ENCODE measurements at regions not wholly inside any gene's neighbourhood (a gene's known extent, or its start where the extent isn't known, plus 50 kb on each side); places are given as distances from the start of the nearest gene placed in this dataset.
"Not testable (repeated sequence)": the region's sequence is repeated elsewhere in the genome, so short reads cannot be mapped to it uniquely, and the experiment has no call there.

DNA sequence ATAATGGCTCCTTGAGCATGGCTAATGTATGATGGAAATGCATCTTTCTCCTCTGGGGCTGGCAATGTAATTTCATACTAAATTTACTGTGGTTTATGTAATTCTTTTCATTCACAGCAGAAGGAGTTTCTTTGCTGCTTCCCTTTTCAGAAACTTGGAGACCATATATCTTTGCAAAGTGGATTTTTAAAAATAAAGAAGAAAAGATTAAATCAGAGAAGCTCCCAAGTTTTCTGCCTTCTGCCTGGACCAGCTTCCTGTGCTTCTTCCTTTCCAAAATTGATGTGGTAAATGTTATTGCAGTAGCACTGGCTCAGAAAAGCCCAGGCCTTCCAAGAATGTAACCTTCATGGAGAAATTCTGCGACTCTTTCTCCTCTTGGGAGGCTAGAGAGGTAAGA lies 300.1 kb upstream of the NCAM1 start:
- Mint-ChIP-seq H3K4me3 (no peak overlapping the region), H3K27ac (no peak overlapping the region), H3K9me3 (no peaks in the 10 kb centered on the region), H3K4me1 (ENCODE audit: low read depth) (no peaks in the 10 kb centered on the region), H3K27me3 (ENCODE audit: low read depth) (peaks cover 5% of the 10 kb centered on the region), H3K36me3 (ENCODE audit: low read depth) (no peaks in the 10 kb centered on the region)
- no peak for DNase-seq (ENCODE audit: low spot score)

DNA sequence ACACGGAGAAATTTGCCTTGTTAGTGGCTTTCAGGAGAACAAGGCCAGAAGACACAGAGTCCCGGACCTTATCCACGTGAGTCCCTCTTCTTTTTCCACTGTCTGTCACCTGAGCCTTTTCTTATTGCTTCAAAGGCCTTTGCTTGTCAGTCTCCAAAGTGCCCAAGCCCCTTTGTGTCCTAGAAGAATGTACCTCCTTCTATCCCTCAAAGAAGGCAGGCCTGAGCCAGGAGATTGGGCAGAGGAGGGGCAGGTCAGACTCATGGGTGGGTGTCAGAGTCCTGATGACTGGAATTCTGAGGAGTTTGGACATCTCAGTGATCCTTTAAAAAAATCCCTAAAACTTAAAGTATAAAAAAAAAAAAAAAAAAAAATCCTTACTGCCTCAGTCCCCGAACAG lies 299.6 kb upstream of the NCAM1 start:
- Mint-ChIP-seq H3K4me3 (no peak overlapping the region), H3K27ac (no peak overlapping the region), H3K9me3 (no peaks in the 10 kb centered on the region), H3K27me3 (ENCODE audit: low read depth) (peaks cover 3% of the 10 kb centered on the region), H3K4me1 (ENCODE audit: low read depth) (no peaks in the 10 kb centered on the region), H3K36me3 (ENCODE audit: low read depth) (no peaks in the 10 kb centered on the region)
- no peak for DNase-seq (ENCODE audit: low spot score)

DNA sequence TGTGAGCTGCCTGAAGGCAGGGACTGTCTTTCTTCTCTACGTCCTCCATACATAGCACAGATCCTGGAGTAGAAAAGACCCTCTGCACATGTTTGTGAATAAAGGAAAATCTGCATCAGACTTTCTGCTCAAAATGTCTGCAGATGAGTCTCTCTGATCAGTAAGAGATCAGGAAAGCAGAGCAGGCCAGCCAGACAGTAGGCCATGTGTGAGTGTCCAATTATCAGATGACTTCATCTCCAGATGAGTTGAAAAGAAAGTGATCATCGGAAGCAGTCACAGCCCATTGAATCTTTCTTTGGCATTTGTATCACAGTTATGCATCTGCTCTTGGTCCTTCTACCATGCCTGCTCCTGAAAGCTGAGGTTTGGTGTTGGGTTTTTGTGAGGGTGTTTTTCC lies 298.7 kb upstream of the NCAM1 start:
- Mint-ChIP-seq H3K27ac (no peak overlapping the region), H3K36me3 (ENCODE audit: low read depth) (no peaks in the 10 kb centered on the region), H3K4me1 (ENCODE audit: low read depth) (no peaks in the 10 kb centered on the region), H3K4me3 (no peak overlapping the region), H3K27me3 (ENCODE audit: low read depth) (peaks cover 3% of the 10 kb centered on the region), H3K9me3 (no peaks in the 10 kb centered on the region)
- DNase-seq (ENCODE audit: low spot score), result no peak

DNA sequence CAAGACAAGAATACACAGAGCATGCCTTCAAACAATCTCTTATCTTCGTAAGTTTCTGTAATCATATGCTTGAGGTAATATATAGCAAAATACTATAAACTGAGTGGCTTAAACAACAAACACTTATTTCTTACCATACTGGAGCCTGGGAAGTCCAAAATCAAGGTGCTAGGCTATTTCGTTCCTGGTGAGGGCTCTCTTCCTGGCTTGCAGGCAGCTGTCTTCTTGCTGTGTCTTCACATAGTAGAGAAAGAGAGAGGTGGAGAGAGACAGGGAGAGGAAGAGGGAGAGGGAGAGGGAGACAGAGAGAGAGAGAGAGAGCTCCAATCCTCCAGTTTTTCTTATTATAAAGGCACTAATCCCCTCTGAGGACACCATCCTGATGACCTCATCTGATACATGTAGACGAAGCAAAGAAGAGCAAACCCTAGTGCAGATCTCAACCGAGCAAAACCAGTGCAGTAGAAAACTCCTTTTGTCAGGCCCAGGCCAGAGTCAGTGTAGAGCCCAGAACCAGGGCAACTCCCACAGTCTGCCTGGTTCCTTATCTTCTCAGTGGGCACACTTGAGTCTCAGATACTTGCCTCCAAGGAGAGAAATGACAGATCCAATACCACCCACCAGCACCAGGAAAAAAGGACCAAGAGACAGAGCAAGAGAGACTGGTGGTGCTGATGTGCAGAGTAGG lies 297.1 kb upstream of the NCAM1 start:
- Mint-ChIP-seq H3K36me3 (ENCODE audit: low read depth) (no peaks in the 10 kb centered on the region), H3K9me3 (no peaks in the 10 kb centered on the region), H3K27me3 (ENCODE audit: low read depth) (peaks cover 3% of the 10 kb centered on the region), H3K4me3 (no peak overlapping the region), H3K27ac (no peak overlapping the region), H3K4me1 (ENCODE audit: low read depth) (no peaks in the 10 kb centered on the region)
- no peak for DNase-seq (ENCODE audit: low spot score)

DNA sequence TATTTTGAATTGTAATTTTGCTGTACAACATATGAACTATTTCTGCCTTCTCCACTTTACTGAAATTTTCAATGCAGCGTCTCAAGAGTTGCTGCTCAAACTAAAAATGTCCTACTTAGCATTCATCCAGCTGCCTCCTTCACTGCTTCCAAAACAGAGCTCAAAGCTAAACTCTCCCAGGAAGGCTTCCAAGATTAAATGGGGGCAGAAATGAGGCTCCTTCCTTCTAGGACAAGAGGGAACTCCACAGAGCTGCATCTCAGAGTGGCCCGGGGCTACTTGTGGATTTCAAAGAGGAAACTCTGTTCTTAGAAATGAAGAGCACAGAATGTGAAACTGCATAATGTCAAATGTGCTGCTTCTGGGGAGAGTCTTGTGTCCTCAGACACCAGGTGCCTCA lies 295.9 kb upstream of the NCAM1 start:
- H3K27me3 Mint-ChIP-seq (ENCODE audit: low read depth), result peaks cover 3% of the 10 kb centered on the region
- no peaks in the 10 kb centered on the region for H3K9me3 Mint-ChIP-seq
- no peak overlapping the region for H3K27ac Mint-ChIP-seq
- no peaks in the 10 kb centered on the region for H3K4me1 Mint-ChIP-seq (ENCODE audit: low read depth)
- H3K36me3 Mint-ChIP-seq (ENCODE audit: low read depth), result no peaks in the 10 kb centered on the region
- no peak overlapping the region for H3K4me3 Mint-ChIP-seq
- DNase-seq (ENCODE audit: low spot score), result no peak

DNA sequence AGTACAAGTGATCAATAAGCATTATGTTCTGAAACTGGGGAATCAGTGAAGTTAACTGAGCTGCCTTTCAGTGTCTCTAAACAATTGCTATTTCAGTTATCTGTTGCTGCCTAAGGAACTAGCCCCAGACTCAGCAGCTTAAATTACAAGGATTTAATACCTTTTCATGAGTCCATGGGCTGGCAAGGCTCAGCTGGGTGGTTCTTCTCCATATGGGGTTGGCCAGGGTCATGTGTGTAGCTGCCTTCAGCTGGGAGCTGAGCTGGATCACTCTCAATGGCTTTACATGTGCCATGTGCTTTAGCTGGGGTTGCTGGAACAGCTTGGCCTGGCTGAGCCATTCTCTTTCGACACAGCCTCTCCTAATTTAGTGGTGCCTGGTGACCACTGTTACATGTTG lies 295.0 kb upstream of the NCAM1 start:
- H3K27ac Mint-ChIP-seq, result no peak overlapping the region
- no peaks in the 10 kb centered on the region for H3K36me3 Mint-ChIP-seq (ENCODE audit: low read depth)
- H3K9me3 Mint-ChIP-seq, result no peaks in the 10 kb centered on the region
- DNase-seq (ENCODE audit: low spot score), result no peak
- H3K4me3 Mint-ChIP-seq, result no peak overlapping the region
- no peaks in the 10 kb centered on the region for H3K4me1 Mint-ChIP-seq (ENCODE audit: low read depth)
- H3K27me3 Mint-ChIP-seq (ENCODE audit: low read depth), result peaks cover 3% of the 10 kb centered on the region

DNA sequence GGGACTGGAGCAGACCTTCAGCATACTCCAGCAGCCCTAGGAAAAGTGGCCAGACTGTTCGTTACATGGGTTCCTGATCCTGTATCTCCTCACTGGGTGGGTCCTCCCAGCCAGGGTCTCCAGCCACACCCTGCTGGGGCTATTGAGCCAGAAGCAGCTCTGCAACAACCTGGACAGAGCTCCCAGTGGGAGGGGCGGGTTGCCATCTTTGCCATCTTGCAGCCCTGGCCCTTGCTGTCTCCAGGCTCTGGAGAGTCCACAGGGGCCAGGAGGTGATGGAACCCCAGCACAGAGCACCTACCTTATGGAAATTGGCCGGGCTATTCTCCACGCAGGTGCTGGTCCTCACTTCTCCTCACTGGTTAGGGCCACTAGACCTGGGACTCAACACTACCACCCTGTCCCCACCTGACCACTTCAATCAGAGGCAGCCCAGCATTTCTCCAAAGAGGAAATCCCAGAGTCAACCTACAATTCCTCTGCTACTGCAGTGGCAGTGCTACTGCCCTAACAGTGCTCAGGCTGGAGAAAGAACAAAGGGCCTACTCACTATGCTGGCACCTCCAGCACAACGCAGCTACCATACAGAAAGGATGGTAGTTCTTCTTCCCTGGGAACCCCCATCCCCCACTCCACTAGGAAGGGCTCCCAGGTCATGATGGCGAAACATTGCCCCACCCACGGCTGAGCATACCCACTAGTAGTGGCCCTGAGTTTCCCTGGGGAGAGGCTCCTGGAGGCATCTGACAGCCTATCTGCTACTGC lies 290.2 kb upstream of the NCAM1 start:
- H3K27ac Mint-ChIP-seq, result no peak overlapping the region
- H3K27me3 Mint-ChIP-seq (ENCODE audit: low read depth), result peaks cover 7% of the 10 kb centered on the region
- H3K9me3 Mint-ChIP-seq, result no peaks in the 10 kb centered on the region
- H3K4me1 Mint-ChIP-seq (ENCODE audit: low read depth), result no peaks in the 10 kb centered on the region
- no peak for DNase-seq (ENCODE audit: low spot score)
- H3K36me3 Mint-ChIP-seq (ENCODE audit: low read depth), result no peaks in the 10 kb centered on the region
- no peak overlapping the region for H3K4me3 Mint-ChIP-seq

DNA sequence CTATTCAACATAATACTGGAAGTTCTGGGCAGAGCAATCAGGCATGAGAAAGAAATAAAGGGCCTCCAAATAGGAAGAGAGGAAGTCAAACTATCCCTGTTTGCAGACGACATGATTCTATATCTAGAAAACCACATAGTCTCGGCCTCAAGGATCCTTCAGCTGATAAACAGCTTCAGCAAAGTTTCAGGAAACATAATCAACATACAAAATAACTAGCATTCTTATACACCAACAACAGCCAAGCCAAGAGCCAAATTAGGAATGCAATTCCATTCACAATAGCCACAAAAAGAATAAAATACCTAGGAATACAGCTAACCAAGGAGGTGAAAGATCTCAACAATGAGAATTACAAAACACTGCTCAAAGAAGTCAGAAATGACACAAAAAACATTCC lies 287.8 kb upstream of the NCAM1 start:
- not testable (repeated sequence) for H3K36me3 Mint-ChIP-seq (ENCODE audit: low read depth); H3K27ac Mint-ChIP-seq; H3K4me1 Mint-ChIP-seq (ENCODE audit: low read depth); H3K4me3 Mint-ChIP-seq; H3K9me3 Mint-ChIP-seq; DNase-seq (ENCODE audit: low spot score); H3K27me3 Mint-ChIP-seq (ENCODE audit: low read depth)

DNA sequence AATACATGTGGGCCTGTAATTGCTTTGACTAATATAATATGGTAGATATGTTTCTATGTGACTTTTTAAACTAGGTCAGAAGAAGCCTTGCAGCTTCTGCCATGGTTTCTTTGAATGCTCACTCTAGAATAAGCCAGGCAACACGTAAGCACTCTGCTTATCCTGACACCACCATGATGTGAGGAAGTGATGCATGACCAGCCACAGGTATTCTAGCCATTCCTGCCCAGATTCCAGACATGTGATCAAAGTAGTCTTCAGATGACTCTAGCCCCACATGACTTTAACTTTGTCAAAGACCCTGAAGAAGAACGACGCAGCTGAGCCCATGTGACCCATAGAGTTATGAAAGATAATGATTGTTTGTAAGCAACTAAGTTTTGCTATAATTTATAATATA lies 276.1 kb upstream of the NCAM1 start:
- Mint-ChIP-seq H3K9me3 (no peaks in the 10 kb centered on the region), H3K4me1 (ENCODE audit: low read depth) (no peaks in the 10 kb centered on the region), H3K27ac (no peak overlapping the region), H3K27me3 (ENCODE audit: low read depth) (no peaks in the 10 kb centered on the region), H3K36me3 (ENCODE audit: low read depth) (no peaks in the 10 kb centered on the region), H3K4me3 (no peak overlapping the region)
- DNase-seq (ENCODE audit: low spot score), result no peak

DNA sequence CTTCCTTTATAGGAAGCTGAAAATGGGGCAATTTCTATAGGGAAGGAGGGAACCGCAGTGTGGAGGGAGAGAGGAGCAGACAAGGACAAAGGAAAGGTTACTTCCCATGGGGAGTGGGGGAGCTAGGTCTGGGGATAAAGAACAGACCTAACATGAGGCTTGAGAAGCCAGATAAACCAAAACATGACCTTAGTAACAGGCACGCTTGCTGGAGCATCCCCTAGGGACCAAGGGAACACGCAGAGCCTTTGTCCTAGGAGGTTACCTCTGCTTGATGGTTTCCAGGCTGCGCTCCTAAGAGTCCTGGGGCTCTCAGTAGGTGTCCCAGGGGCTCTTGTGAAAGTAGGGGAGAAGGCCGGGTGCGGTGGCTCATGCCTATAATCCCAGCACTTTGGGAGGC lies 271.4 kb upstream of the NCAM1 start:
- Mint-ChIP-seq H3K27ac (no peak overlapping the region), H3K9me3 (no peaks in the 10 kb centered on the region)

DNA sequence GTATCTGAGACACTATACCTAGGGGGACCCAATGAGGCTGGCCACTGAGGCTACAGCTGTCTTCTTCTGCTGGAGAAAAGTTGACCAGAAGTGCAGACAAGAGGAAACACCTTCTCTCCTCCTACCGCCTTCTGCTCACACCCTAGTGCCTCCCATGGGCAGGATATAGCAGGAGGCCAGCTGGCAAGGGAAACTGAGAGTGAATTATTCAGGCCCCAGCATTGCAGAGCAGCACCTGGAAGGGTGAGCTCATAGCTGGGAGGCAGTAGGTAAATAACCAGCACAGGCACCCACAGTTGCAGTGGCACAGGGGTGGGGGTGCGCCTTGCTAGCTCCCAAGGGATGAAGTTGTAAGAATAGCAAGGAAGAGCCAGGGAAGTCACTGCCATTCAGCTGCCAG lies 267.4 kb upstream of the NCAM1 start:
- no peak for DNase-seq (ENCODE audit: low spot score)
- Mint-ChIP-seq H3K27ac (no peak overlapping the region), H3K9me3 (no peaks in the 10 kb centered on the region), H3K27me3 (ENCODE audit: low read depth) (no peaks in the 10 kb centered on the region), H3K36me3 (ENCODE audit: low read depth) (no peaks in the 10 kb centered on the region), H3K4me3 (no peak overlapping the region), H3K4me1 (ENCODE audit: low read depth) (no peaks in the 10 kb centered on the region)

More for the DNA sequence above, 271.4 kb upstream of the NCAM1 start:
- H3K4me3 Mint-ChIP-seq, result no peak overlapping the region
- H3K36me3 Mint-ChIP-seq (ENCODE audit: low read depth), result no peaks in the 10 kb centered on the region
- no peaks in the 10 kb centered on the region for H3K4me1 Mint-ChIP-seq (ENCODE audit: low read depth)
- no peak for DNase-seq (ENCODE audit: low spot score)
- H3K27me3 Mint-ChIP-seq (ENCODE audit: low read depth), result no peaks in the 10 kb centered on the region

DNA sequence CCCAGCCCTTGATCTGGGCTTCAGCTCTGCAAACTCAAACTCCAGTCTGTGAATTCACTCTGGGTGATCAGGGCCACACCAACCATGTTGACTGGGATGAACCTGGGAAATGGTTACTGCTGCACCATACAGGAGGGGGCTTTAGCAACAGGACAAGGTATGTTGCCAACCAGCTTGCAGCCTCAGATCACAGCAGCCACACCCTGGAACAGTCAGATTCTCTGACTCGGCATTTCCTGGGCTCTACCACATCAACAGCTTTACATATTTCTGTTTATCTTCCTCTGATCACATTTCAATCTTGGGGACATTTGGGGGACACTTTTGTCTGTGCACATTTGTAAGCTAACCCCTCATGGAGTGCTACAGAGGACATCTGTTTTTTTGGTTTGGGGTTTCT lies 267.0 kb upstream of the NCAM1 start:
- H3K4me1 Mint-ChIP-seq (ENCODE audit: low read depth), result no peaks in the 10 kb centered on the region
- DNase-seq (ENCODE audit: low spot score), result no peak
- H3K27me3 Mint-ChIP-seq (ENCODE audit: low read depth), result no peaks in the 10 kb centered on the region
- no peaks in the 10 kb centered on the region for H3K36me3 Mint-ChIP-seq (ENCODE audit: low read depth)
- no peak overlapping the region for H3K4me3 Mint-ChIP-seq
- no peaks in the 10 kb centered on the region for H3K9me3 Mint-ChIP-seq
- no peak overlapping the region for H3K27ac Mint-ChIP-seq

DNA sequence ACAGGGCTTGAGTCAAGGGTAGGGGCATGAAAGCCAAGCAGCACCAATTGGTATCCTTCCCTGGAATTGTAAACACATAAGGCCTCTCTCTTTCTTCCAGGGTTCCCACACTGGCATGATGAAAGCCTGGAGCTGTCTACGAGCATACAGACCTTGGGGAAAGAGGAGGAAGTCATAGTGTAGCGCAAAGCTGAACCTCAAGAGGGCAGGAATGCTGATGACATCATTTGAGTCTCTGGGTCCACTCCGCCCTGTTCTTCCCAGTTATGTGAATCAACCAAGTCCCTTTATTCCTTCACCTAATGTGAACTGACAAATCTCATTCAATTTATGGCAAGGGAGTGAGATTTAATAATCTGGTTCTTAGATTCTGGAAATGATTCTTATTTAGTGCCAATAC lies 266.4 kb upstream of the NCAM1 start:
- Mint-ChIP-seq H3K27ac (no peak overlapping the region), H3K36me3 (ENCODE audit: low read depth) (no peaks in the 10 kb centered on the region), H3K4me1 (ENCODE audit: low read depth) (no peaks in the 10 kb centered on the region), H3K9me3 (no peaks in the 10 kb centered on the region), H3K27me3 (ENCODE audit: low read depth) (no peaks in the 10 kb centered on the region), H3K4me3 (no peak overlapping the region)
- no peak for DNase-seq (ENCODE audit: low spot score)

DNA sequence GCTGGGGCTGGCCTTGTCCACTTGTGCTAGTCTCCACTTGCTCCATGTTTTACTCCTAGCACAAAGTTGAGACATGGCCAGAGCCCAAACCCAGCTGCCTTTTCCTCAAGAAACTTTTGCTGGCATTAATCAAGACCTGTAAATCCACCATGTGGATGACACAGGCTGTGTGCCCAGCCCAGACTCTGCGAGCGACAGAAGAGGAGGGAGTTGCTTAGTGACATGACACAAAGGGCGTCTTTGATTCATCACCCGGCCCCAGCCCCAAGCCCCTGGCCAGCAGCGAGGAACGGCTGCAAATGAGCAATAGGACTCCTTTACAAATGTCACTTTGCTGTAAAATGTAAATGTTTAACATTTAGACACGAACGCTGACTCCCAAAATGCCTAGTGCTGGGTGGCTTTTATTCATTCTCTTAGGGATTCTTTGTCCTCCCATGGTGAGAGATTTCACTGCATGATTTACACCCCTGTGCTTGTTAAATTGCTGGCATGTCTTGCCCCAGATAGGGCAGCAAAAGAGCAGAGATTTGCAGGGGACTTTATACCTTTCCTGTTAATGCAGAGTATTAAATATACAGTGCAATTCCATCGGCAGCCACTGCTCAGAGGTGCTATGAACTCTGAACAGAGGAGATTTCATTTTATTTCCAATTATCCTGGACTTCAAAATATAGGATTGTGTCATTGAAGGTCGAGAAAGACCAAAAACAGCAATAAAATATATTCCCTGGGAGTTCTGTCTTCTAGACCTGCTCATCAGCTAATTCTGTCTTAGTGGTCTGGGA lies 263.6 kb upstream of the NCAM1 start:
- no peak for DNase-seq (ENCODE audit: low spot score)
- H3K4me1 Mint-ChIP-seq (ENCODE audit: low read depth), result no peaks in the 10 kb centered on the region
- H3K9me3 Mint-ChIP-seq, result no peaks in the 10 kb centered on the region
- H3K36me3 Mint-ChIP-seq (ENCODE audit: low read depth), result no peaks in the 10 kb centered on the region
- no peak overlapping the region for H3K4me3 Mint-ChIP-seq
- H3K27me3 Mint-ChIP-seq (ENCODE audit: low read depth), result peaks cover 3% of the 10 kb centered on the region
- no peak overlapping the region for H3K27ac Mint-ChIP-seq

All from T-helper 2 cell treated with Interferon-gamma antibody and Interleukin-4, amounts not matched to agents 5 μg/mL and 100 μg/mL, for 36 hours (primary cell).